ENCODE measurements at regions not wholly inside any gene's neighbourhood (a gene's known extent, or its start where the extent isn't known, plus 50 kb on each side); places are given as distances from the start of the nearest gene placed in this dataset.

- Histone ChIP-seq H3K4me1 (no peaks in the 10 kb centered on the region), H3K4me3 (no peak overlapping the region), H3K9me3 (no peaks in the 10 kb centered on the region), H3K27ac (no peak overlapping the region), H3K4me2 (no peak overlapping the region)
- TF ChIP-seq RARB (CRISPR knock-in tag; IDR thresholded peaks at IDR 0.05) (no peak), ZFP36 (IDR thresholded peaks at IDR 0.05; ENCODE audit: borderline replicate concordance, partially characterized antibody) (no peak), SREBF2 (IDR thresholded peaks at IDR 0.05) (no peak), NFE2L2 (conservative IDR thresholded peaks at IDR 0.05; ENCODE audit: low read length) (no peak), CBX2 (IDR thresholded peaks at IDR 0.05; ENCODE audit: borderline replicate concordance, low read depth) (no peak), HMGXB4 (CRISPR knock-in tag; IDR thresholded peaks at IDR 0.05; ENCODE audit: borderline replicate concordance) (no peak), HEYL (CRISPR knock-in tag; IDR thresholded peaks at IDR 0.05) (no peak), HDAC2 (IDR thresholded peaks at IDR 0.05) (no peak), EHF (CRISPR knock-in tag; IDR thresholded peaks at IDR 0.05) (no peak), USF2 (IDR thresholded peaks at IDR 0.05) (no peak), TP53 (CRISPR knock-in tag; IDR thresholded peaks at IDR 0.05) (no peak), E2F6 (IDR thresholded peaks at IDR 0.05; ENCODE audit: borderline replicate concordance, low read depth) (no peak), EP300 (IDR thresholded peaks at IDR 0.05) (no peak), HOXA7 (CRISPR knock-in tag; IDR thresholded peaks at IDR 0.05) (no peak), JUNB (IDR thresholded peaks at IDR 0.05) (no peak), MAZ (IDR thresholded peaks at IDR 0.05; ENCODE audit: borderline replicate concordance, low read depth, low read length) (no peak), HES2 (IDR thresholded peaks at IDR 0.05) (no peak), NPAS2 (CRISPR knock-in tag; IDR thresholded peaks at IDR 0.05; ENCODE audit: borderline replicate concordance) (no peak), CHD2 (IDR thresholded peaks at IDR 0.05; ENCODE audit: low read length, partially characterized antibody) (no peak), REST (IDR thresholded peaks at IDR 0.05) (no peak)
- DNase-seq (ENCODE audit: low read depth in 1 of 2, low spot score in 1 of 2) = peak in 1 of 2 experiments; percentile 40
- no peak for ATAC-seq
- ChIA-PET CTCF (interaction anchor here (1.0 kb wide), 1 partner anchor 531 kb away, joined by 4 read pairs; no protein-coding TSS in a partner anchor), POLR2A (no interaction called here)
- WGBS (ENCODE audit: missing lambda C conversion rate) = 6% methylated on average over 2 of the region's 9 CpGs
- FAIRE-seq = no peak
Measured at GRCh38 chrX:22666441-22666840, 333.3 kb upstream of the DDX53 start.

- Histone ChIP-seq H3K4me3 (no peak overlapping the region), H3K9me3 (no peaks in the 10 kb centered on the region), H3K27ac (no peak overlapping the region), H3K4me2 (no peak overlapping the region), H3K4me1 (no peaks in the 10 kb centered on the region)
- ChIA-PET CTCF (no interaction called here), POLR2A (no interaction called here)
- DNase-seq (ENCODE audit: low read depth in 1 of 2, low spot score in 1 of 2) (no peak), FAIRE-seq (no peak), ATAC-seq (no peak)
- TF ChIP-seq EP300 (IDR thresholded peaks at IDR 0.05) (no peak), CHD2 (IDR thresholded peaks at IDR 0.05; ENCODE audit: low read length, partially characterized antibody) (no peak), POLR2AphosphoS2 (conservative IDR thresholded peaks at IDR 0.05; ENCODE audit: low read length) (no peak), PBX3 (IDR thresholded peaks at IDR 0.05) (no peak), ZSCAN20 (CRISPR knock-in tag; IDR thresholded peaks at IDR 0.05) (no peak), HOXB13 (CRISPR knock-in tag; IDR thresholded peaks at IDR 0.05; ENCODE audit: low read depth) (no peak)
- WGBS (ENCODE audit: missing lambda C conversion rate) = 0% methylated on average over 3 of the region's 3 CpGs
Measured at GRCh38 chrX:22674932-22675331, 324.8 kb upstream of the DDX53 start.
